Activated CD8-positive, alpha-beta T cell treated with anti-CD3 and anti-CD28 coated beads, Interleukin-2, amount 10 ng/mL, durations not matched to agents 7 days and 5 days (primary cell): ENCODE measurements at regions not wholly inside any gene's neighbourhood (a gene's known extent, or its start where the extent isn't known, plus 50 kb on each side); places are given as distances from the start of the nearest gene placed in this dataset.
"Not testable (repeated sequence)": the region's sequence is repeated elsewhere in the genome, so short reads cannot be mapped to it uniquely, and the experiment has no call there.

Experiments
- ATAC-seq: fragments of 150-1000 bp; cut with Tn5 transposase; one replicate; pipeline ENCODE4 v1.10.0; 2021; ENCODE audit warnings: moderate library complexity
- CTCF ChIA-PET: fragments of 350-600 bp; sonication (Branson Sonifier 250); formaldehyde crosslinking; loops from one replicate; lab custom pipeline; 2021; ENCODE audit warnings: antibody characterized with exemption; lab: Charles Lee
- POLR2A ChIA-PET: fragments of 350-600 bp; sonication (Branson Sonifier 250); formaldehyde crosslinking; loops from one replicate; lab custom pipeline; 2021; ENCODE audit warnings: antibody characterized with exemption; lab: Charles Lee
- DNase-seq: peaks from one replicate; pipeline ENCODE4 v3.0.0-alpha.2; 2020
- H3K27ac Mint-ChIP-seq: one replicate; pipeline ENCODE4 v1.8.0; 2021; ENCODE audit warnings: mild to moderate bottlenecking, mixed read lengths
- H3K27me3 Mint-ChIP-seq: one replicate; pipeline ENCODE4 v1.8.0; 2021; ENCODE audit warnings: low read depth, mixed read lengths
- H3K36me3 Mint-ChIP-seq: one replicate; pipeline ENCODE4 v1.8.0; 2021; ENCODE audit warnings: low read depth, mixed read lengths
- H3K4me1 Mint-ChIP-seq: one replicate; pipeline ENCODE4 v1.8.0; 2021; ENCODE audit warnings: low read depth, mixed read lengths
- H3K4me3 Mint-ChIP-seq: one replicate; pipeline ENCODE4 v1.8.0; 2021; ENCODE audit warnings: mild to moderate bottlenecking, mixed read lengths
- H3K9me3 Mint-ChIP-seq: one replicate; pipeline ENCODE4 v1.8.0; 2022; ENCODE audit warnings: mixed read lengths; ENCODE audit not compliant: insufficient read depth

- POLR2A ChIA-PET, H3K9me3 Mint-ChIP-seq, H3K36me3 Mint-ChIP-seq, DNase-seq, H3K4me1 Mint-ChIP-seq, H3K4me3 Mint-ChIP-seq, ATAC-seq, H3K27ac Mint-ChIP-seq: not testable (repeated sequence)
- H3K27me3 Mint-ChIP-seq = peaks cover 11% of the 10 kb centered on the region
- CTCF ChIA-PET = interaction anchor here (0.9 kb wide), 1 partner anchor 434 kb away, joined by 3 read pairs; no protein-coding TSS in a partner anchor
These were observed 53.1 kb upstream of the TMEM252 start for GRCh38 chr9:68593760-68594159.

DNA sequence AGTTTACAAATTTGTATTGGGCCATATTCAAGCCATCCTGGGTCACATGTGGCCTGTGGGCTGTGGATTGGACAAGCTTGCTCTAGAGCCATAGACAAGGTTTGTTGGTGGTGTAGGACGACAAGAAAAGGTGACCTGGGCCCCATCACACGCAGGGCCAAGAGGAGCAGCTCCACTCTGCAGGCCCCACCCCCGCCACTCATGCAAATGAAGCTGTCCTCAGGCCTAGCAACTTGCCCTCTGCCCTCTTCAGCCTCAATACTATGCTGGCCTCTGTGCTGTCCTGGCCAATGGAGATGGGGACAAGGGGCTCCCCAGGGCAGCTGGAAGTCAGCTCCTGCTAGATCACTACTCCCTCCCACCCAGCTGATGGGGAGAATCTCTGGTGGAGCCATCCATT is 55.2 kb upstream of the TMEM252 start:
- CTCF ChIA-PET = no interaction called here
- DNase-seq (no peak), ATAC-seq (no peak)
- Mint-ChIP-seq H3K4me1 (no peaks in the 10 kb centered on the region), H3K9me3 (peaks cover 4% of the 10 kb centered on the region), H3K4me3 (no peak overlapping the region), H3K36me3 (no peaks in the 10 kb centered on the region), H3K27me3 (peaks cover 14% of the 10 kb centered on the region), H3K27ac (no peak overlapping the region)
- POLR2A ChIA-PET = no interaction called here

- H3K4me3 Mint-ChIP-seq = no peak overlapping the region
- DNase-seq (no peak), ATAC-seq (no peak)
- H3K9me3 Mint-ChIP-seq = no peaks in the 10 kb centered on the region
- peaks cover 9% of the 10 kb centered on the region for H3K27me3 Mint-ChIP-seq
- no peak overlapping the region for H3K27ac Mint-ChIP-seq
- ChIA-PET CTCF (no interaction called here), POLR2A (no interaction called here)
- H3K36me3 Mint-ChIP-seq = no peaks in the 10 kb centered on the region
- no peaks in the 10 kb centered on the region for H3K4me1 Mint-ChIP-seq
These were observed 56.8 kb upstream of the TMEM252 start for GRCh38 chr9:68597362-68597997.

- ATAC-seq (no peak), DNase-seq (no peak)
- Mint-ChIP-seq H3K4me1 (no peaks in the 10 kb centered on the region), H3K27me3 (peaks cover 16% of the 10 kb centered on the region), H3K9me3 (no peaks in the 10 kb centered on the region), H3K27ac (no peak overlapping the region), H3K36me3 (no peaks in the 10 kb centered on the region), H3K4me3 (no peak overlapping the region)
- ChIA-PET CTCF (interaction anchor here (0.7 kb wide), 1 partner anchor 16 kb away, joined by 3 read pairs; no protein-coding TSS in a partner anchor), POLR2A (no interaction called here)
These were observed 59.1 kb upstream of the TMEM252 start for GRCh38 chr9:68599826-68600225.

DNA sequence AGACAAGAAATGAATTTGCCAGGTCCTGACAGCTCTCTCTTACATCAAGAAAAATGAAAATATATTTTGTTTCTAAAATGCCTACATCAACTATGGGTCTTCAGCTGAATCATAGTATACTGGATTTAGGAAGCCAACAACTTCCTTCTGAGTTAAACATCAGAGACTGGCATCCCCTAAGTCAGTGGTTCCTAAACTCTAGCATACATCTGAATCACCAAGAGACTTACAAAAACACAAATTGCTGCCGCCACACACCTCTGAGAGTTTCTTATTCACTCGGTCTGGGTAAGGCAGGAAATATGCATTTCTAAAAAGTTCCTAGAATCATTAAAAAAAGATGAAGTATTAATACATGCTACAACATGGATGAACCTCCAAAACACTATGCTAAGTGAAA is 60.4 kb upstream of the TMEM252 start:
- ChIA-PET POLR2A (no interaction called here), CTCF (no interaction called here)
- Mint-ChIP-seq H3K4me1 (no peaks in the 10 kb centered on the region), H3K27me3 (peaks cover 16% of the 10 kb centered on the region), H3K4me3 (no peak overlapping the region), H3K27ac (no peak overlapping the region), H3K36me3 (no peaks in the 10 kb centered on the region), H3K9me3 (no peaks in the 10 kb centered on the region)
- DNase-seq (no peak), ATAC-seq (no peak)

DNA sequence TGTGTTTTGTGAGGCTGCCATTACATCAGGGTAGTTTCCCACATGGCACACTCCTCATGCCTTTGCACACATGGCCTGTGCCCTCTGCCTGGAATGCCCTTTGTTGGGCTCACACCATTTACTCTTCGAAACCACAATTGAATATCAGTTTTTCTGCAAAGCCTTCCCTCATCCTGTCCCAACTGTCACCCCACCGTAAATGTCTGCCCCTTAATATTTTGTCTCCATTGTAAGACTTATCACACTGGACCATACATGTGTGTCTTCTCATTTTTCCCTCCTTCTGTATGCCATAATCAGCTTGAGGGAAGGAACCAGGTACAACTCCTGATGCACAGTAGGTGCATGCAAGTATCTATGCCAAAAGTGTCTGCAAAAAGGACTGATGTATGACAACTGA is 62.7 kb upstream of the TMEM252 start:
- Mint-ChIP-seq H3K27me3 (peaks cover 16% of the 10 kb centered on the region), H3K4me3 (no peak overlapping the region), H3K36me3 (no peaks in the 10 kb centered on the region), H3K9me3 (no peaks in the 10 kb centered on the region), H3K27ac (no peak overlapping the region), H3K4me1 (no peaks in the 10 kb centered on the region)
- ChIA-PET POLR2A (no interaction called here), CTCF (no interaction called here)
- DNase-seq = no peak
- no peak for ATAC-seq

- H3K36me3 Mint-ChIP-seq = no peaks in the 10 kb centered on the region
- ChIA-PET CTCF (no interaction called here), POLR2A (no interaction called here)
- H3K27ac Mint-ChIP-seq = no peak overlapping the region
- H3K27me3 Mint-ChIP-seq = peaks cover 9% of the 10 kb centered on the region
- DNase-seq (no peak), ATAC-seq (no peak)
- no peak overlapping the region for H3K4me3 Mint-ChIP-seq
- no peaks in the 10 kb centered on the region for H3K4me1 Mint-ChIP-seq
- no peaks in the 10 kb centered on the region for H3K9me3 Mint-ChIP-seq
These were observed 68.1 kb upstream of the TMEM252 start for GRCh38 chr9:68608763-68609162.

DNA sequence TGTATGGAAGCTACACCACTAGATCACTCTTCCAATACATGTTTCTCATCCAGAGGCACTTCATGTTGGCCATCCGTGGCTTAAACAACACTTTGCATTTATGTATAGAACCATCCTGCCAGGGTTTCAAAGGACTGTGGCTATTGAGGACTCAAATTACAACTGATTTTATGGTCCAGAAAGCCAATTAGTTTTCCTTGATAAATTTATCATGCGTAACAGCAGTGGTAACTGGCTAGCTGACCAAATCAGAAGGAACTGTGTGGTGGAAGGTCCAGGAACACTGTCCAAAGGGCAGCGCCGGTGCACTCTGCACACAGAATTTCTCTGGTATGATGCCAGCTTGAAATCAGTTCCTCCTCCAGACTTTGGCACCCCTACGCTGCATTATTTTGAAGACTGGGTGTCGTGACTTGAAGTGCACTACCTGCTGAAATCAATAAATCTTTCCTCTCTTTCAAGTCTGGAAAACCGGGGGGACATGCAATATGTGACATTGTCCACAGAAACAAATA is 69.3 kb upstream of the TMEM252 start:
- Mint-ChIP-seq H3K4me3 (no peak overlapping the region), H3K27ac (no peak overlapping the region), H3K36me3 (no peaks in the 10 kb centered on the region), H3K4me1 (no peaks in the 10 kb centered on the region), H3K27me3 (peaks cover 2% of the 10 kb centered on the region), H3K9me3 (no peaks in the 10 kb centered on the region)
- DNase-seq (no peak), ATAC-seq (no peak)
- POLR2A ChIA-PET = no interaction called here
- CTCF ChIA-PET = no interaction called here

- H3K9me3 Mint-ChIP-seq = no peaks in the 10 kb centered on the region
- ChIA-PET POLR2A (no interaction called here), CTCF (no interaction called here)
- no peak for DNase-seq
- H3K36me3 Mint-ChIP-seq = no peaks in the 10 kb centered on the region
- no peak overlapping the region for H3K4me3 Mint-ChIP-seq
- H3K27me3 Mint-ChIP-seq = peaks cover 2% of the 10 kb centered on the region
- ATAC-seq = no peak
- no peaks in the 10 kb centered on the region for H3K4me1 Mint-ChIP-seq
- no peak overlapping the region for H3K27ac Mint-ChIP-seq
These were observed 73.4 kb upstream of the TMEM252 start for GRCh38 chr9:68614121-68614520.

- H3K4me1 Mint-ChIP-seq, H3K4me3 Mint-ChIP-seq, DNase-seq, CTCF ChIA-PET, H3K27ac Mint-ChIP-seq, POLR2A ChIA-PET, H3K9me3 Mint-ChIP-seq, ATAC-seq, H3K36me3 Mint-ChIP-seq, H3K27me3 Mint-ChIP-seq: not testable (repeated sequence)
These were observed 76.3 kb upstream of the TMEM252 start for GRCh38 chr9:68617011-68617410.

DNA sequence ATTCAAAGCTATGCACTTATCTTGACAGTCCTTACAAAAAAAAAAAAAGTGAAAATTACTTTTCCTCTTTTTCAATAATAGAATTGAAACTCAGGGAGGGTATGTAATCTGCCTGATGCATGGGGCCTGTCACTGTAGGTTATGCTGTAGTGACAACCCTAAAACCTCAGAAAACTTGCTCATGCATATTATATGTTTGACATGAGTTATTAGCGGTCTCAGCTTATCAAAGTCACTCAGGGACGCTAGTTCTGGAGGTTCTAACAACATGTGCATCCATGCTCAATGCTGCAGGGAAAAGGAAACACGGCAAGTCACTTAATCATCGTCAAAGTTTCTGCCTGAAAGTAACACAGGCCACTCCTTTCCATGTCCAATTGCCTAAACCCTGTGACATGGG is 78.4 kb upstream of the TMEM252 start:
- Mint-ChIP-seq H3K4me1 (no peaks in the 10 kb centered on the region), H3K4me3 (no peak overlapping the region), H3K36me3 (no peaks in the 10 kb centered on the region), H3K9me3 (no peaks in the 10 kb centered on the region), H3K27ac (no peak overlapping the region), H3K27me3 (peaks cover 2% of the 10 kb centered on the region)
- ChIA-PET POLR2A (no interaction called here), CTCF (no interaction called here)
- DNase-seq (no peak), ATAC-seq (no peak)

DNA sequence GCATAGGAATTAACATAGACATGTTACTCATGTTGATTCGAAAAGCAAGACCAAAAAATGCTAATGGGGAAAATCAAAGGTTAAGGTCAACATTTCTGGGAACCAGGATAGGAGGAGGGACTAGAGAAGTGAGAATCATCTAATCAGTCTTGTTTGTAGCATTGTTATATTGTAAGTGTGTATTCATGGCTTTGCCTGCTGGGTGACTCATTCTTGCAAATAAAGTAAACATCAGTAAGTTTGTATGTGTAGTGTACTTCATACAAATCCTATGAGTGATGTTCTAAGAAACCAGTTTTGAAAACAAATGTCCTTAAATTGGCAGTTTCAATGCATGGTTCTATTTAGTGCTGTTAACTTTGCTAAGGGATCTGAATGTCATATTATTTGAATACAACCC is 79.0 kb upstream of the TMEM252 start:
- ChIA-PET POLR2A (no interaction called here), CTCF (no interaction called here)
- H3K9me3 Mint-ChIP-seq = no peaks in the 10 kb centered on the region
- no peak overlapping the region for H3K4me3 Mint-ChIP-seq
- peaks cover 2% of the 10 kb centered on the region for H3K27me3 Mint-ChIP-seq
- no peak for ATAC-seq
- H3K4me1 Mint-ChIP-seq = no peaks in the 10 kb centered on the region
- no peak for DNase-seq
- no peak overlapping the region for H3K27ac Mint-ChIP-seq
- H3K36me3 Mint-ChIP-seq = no peaks in the 10 kb centered on the region

DNA sequence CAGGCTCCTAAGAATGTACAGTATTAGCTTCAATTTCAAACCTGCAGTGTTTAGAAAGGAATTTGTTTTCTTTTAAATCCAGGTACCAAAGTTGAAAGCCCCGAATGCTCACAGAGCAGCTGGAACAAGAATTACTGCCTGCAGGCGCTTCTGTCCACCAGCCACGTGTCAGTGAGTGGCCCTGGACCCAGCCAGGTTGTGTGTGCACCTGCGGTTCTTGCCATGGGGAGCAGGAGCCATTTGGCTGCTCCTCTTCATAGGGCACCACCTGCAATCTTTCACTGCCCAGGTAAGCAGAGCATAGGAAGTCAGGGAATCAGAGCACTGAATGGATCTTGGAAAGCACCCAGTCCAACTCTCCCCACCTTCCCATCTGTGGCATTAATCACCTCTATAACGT is 79.5 kb upstream of the PIP5K1B start:
- CTCF ChIA-PET = no interaction called here
- Mint-ChIP-seq H3K9me3 (no peaks in the 10 kb centered on the region), H3K27ac (no peak overlapping the region), H3K27me3 (peaks cover 2% of the 10 kb centered on the region), H3K4me1 (no peaks in the 10 kb centered on the region), H3K4me3 (no peak overlapping the region), H3K36me3 (no peaks in the 10 kb centered on the region)
- DNase-seq (no peak), ATAC-seq (no peak)
- POLR2A ChIA-PET = no interaction called here
